Caco-2 (cell line): ENCODE measurements at regions not wholly inside any gene's neighbourhood (a gene's known extent, or its start where the extent isn't known, plus 50 kb on each side); places are given as distances from the start of the nearest gene placed in this dataset.

Experiments
- BruUV-seq: library from RNA; stranded (reverse); fragments of 400-500 nt; replicated peaks from 2 replicates; lab custom pipeline; 2021; lab: Mats Ljungman, UMichigan
- CTCF ChIA-PET: fragments of 300-600 bp; sonication (Branson Sonifier 250); formaldehyde crosslinking; loops from one replicate; lab custom pipeline; 2022; ENCODE audit warnings: antibody characterized with exemption; lab: Charles Lee
- POLR2A ChIA-PET: fragments of 300-600 bp; sonication (Branson Sonifier 250); formaldehyde crosslinking; loops from one replicate; lab custom pipeline; 2022; ENCODE audit warnings: antibody characterized with exemption; lab: Charles Lee
- DNase-seq, 2 experiments: peaks; one replicate each; pipeline versions ENCODE4 v3.0.0 to v3.0.0-alpha.2; 2020 to 2022
- H3K27me3 ChIP-seq: replicated peaks from 2 replicates; pipeline ENCODE4 v1.6.0; 2011; ENCODE audit warnings: low read length; ENCODE audit not compliant: control insufficient read depth, insufficient read depth
- H3K36me3 ChIP-seq: 2 replicates; pipeline ENCODE4 v1.5.1; 2011; ENCODE audit warnings: low read length; ENCODE audit not compliant: control insufficient read depth, insufficient read depth
- H3K4me1 ChIP-seq: fragments of 250-450 bp; sonication (Bioruptor Pico); 2 replicates; pipeline ENCODE4 v1.5.1; 2020; ENCODE audit warnings: mild to moderate bottlenecking
- H3K4me3 ChIP-seq: 2 replicates; pipeline ENCODE4 v1.5.1; 2011; ENCODE audit warnings: low read depth, mild to moderate bottlenecking, control low read depth, low read length
- H3K9me3 ChIP-seq: fragments of 250-450 bp; sonication (Bioruptor Pico); 2 replicates; pipeline ENCODE4 v1.5.1; 2020; ENCODE audit warnings: mild to moderate bottlenecking, moderate library complexity
- H3K27ac Mint-ChIP-seq: one replicate; pipeline ENCODE4 v1.8.0; 2022; ENCODE audit warnings: mixed read lengths; ENCODE audit not compliant: unreplicated experiment
- H3K27me3 Mint-ChIP-seq: one replicate; pipeline ENCODE4 v1.8.0; 2022; ENCODE audit warnings: mixed read lengths; ENCODE audit not compliant: insufficient read depth, unreplicated experiment
- H3K36me3 Mint-ChIP-seq: one replicate; pipeline ENCODE4 v1.8.0; 2022; ENCODE audit warnings: mild to moderate bottlenecking, mixed read lengths; ENCODE audit not compliant: insufficient read depth, unreplicated experiment
- H3K4me1 Mint-ChIP-seq: one replicate; pipeline ENCODE4 v1.8.0; 2022; ENCODE audit warnings: low read depth, mixed read lengths; ENCODE audit not compliant: unreplicated experiment
- H3K4me3 Mint-ChIP-seq: one replicate; pipeline ENCODE4 v1.8.0; 2022; ENCODE audit warnings: mild to moderate bottlenecking, moderate library complexity, mixed read lengths; ENCODE audit not compliant: unreplicated experiment
- H3K9me3 Mint-ChIP-seq: one replicate; pipeline ENCODE4 v1.8.0; 2022; ENCODE audit warnings: mixed read lengths; ENCODE audit not compliant: unreplicated experiment
- CTCF ChIP-seq, 2 experiments: fragments of 200-600 bp in 1 of 2; IDR thresholded peaks; 1 replicate in 1 of 2; 2 replicates in 1 of 2; pipeline versions ENCODE4 v1.5.1 to v1.8.0; 2011 to 2022; ENCODE audit warnings: antibody characterized with exemption in 1 of 2, control low read depth in 1 of 2, inconsistent platforms in 1 of 2, low read depth in 1 of 2, low read length in 1 of 2, mild to moderate bottlenecking in 1 of 2, moderate library complexity in 1 of 2; ENCODE audit not compliant: insufficient read depth in 1 of 2, severe bottlenecking in 1 of 2, unreplicated experiment in 1 of 2
- intact Hi-C: fragments of 100-400 bp; cut with micrococcal nuclease; formaldehyde crosslinking; loops from one replicate; pipeline ENCODE4 v1.10.0; 2022; ENCODE audit not compliant: unreplicated experiment

- H3K4me3 Mint-ChIP-seq, result no peak overlapping the region
- CTCF ChIA-PET, result no interaction called here
- no peaks in the 10 kb centered on the region for H3K4me1 Mint-ChIP-seq
- Histone ChIP-seq H3K27me3 (no peaks in the 10 kb centered on the region), H3K36me3 (no peaks in the 10 kb centered on the region), H3K9me3 (no peaks in the 10 kb centered on the region), H3K4me3 (no peak overlapping the region), H3K4me1 (no peaks in the 10 kb centered on the region)
- no peaks in the 10 kb centered on the region for H3K9me3 Mint-ChIP-seq
- H3K36me3 Mint-ChIP-seq, result no peaks in the 10 kb centered on the region
- DNase-seq, result no peak
- POLR2A ChIA-PET, result no interaction called here
- intact Hi-C loops, result no loop called here
- H3K27ac Mint-ChIP-seq, result no peak overlapping the region
- H3K27me3 Mint-ChIP-seq, result no peaks in the 10 kb centered on the region
- TF ChIP-seq CTCF (IDR thresholded peaks at IDR 0.05; ENCODE audit: insufficient read depth in 1 of 2, low read depth in 1 of 2, low read length in 1 of 2, severe bottlenecking in 1 of 2, unreplicated experiment in 1 of 2), result no peak
- BruUV-seq, result no TSS peak
Observed at GRCh38 chr4:134537701-134538100, 336.1 kb upstream of the PABPC4L start.

DNA sequence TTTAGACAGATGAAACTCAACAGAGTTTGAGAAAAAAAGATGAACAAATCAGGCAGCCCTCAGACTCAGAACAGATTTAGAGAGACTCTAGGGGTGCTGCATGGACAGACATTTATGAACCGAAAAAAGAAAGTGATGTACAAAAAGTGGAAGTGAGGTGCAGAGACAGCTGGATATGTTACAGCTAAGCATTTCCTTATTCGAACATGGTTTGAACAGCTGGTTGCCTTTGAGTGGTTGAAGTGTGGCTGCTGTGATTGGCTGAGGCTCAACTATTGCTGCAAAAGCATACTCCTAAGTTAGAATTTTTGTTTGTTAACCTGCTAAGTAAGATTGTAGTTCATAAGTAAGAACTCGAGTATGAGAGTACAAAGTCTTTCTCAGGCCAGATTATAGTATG is 331.5 kb upstream of the PABPC4L start:
- BruUV-seq, result no TSS peak
- no peak overlapping the region for H3K4me3 ChIP-seq
- no peak for TF ChIP-seq CTCF (IDR thresholded peaks at IDR 0.05; ENCODE audit: insufficient read depth in 1 of 2, low read depth in 1 of 2, low read length in 1 of 2, severe bottlenecking in 1 of 2, unreplicated experiment in 1 of 2)

DNA sequence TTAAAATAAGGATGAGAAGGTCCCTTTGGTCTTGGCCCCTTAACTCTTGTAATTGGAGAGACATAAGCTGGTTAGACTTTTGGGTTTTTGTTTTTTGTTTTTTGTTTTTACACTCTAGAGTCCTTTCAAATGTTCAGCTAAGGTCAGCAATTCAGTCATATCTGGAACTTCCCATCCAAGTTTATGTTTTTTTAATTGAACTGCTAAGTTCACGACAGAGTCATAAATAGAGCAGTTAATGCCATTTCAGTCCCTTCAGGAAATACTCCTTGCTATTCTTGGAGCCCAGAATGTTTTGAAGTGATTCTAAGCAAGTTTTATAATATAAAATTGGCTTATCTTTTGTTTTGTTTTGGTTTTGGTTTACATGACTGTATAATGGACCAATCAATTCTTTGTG is 329.4 kb upstream of the PABPC4L start:
- no peak for TF ChIP-seq CTCF (IDR thresholded peaks at IDR 0.05; ENCODE audit: insufficient read depth in 1 of 2, low read depth in 1 of 2, low read length in 1 of 2, severe bottlenecking in 1 of 2, unreplicated experiment in 1 of 2)
- H3K9me3 Mint-ChIP-seq, result no peaks in the 10 kb centered on the region
- CTCF ChIA-PET, result interaction anchor here (1.1 kb wide), 1 partner anchor 246 kb away, joined by 3 read pairs; no protein-coding TSS in a partner anchor
- intact Hi-C loops, result no loop called here
- H3K9me3 ChIP-seq, result no peaks in the 10 kb centered on the region
- H3K27me3 ChIP-seq, result no peaks in the 10 kb centered on the region
- H3K27me3 Mint-ChIP-seq, result no peaks in the 10 kb centered on the region
- POLR2A ChIA-PET, result no interaction called here
- no peaks in the 10 kb centered on the region for H3K36me3 ChIP-seq
- H3K4me1 Mint-ChIP-seq, result no peaks in the 10 kb centered on the region
- H3K4me3 Mint-ChIP-seq, result no peak overlapping the region
- DNase-seq, result no peak
- H3K4me1 ChIP-seq, result no peaks in the 10 kb centered on the region
- no TSS peak for BruUV-seq
- no peak overlapping the region for H3K4me3 ChIP-seq
- no peak overlapping the region for H3K27ac Mint-ChIP-seq
- no peaks in the 10 kb centered on the region for H3K36me3 Mint-ChIP-seq

More for the DNA sequence above, 331.5 kb upstream of the PABPC4L start:
- Histone ChIP-seq H3K9me3 (no peaks in the 10 kb centered on the region), H3K36me3 (no peaks in the 10 kb centered on the region), H3K27me3 (no peaks in the 10 kb centered on the region), H3K4me1 (no peaks in the 10 kb centered on the region)
- no peaks in the 10 kb centered on the region for H3K4me1 Mint-ChIP-seq
- intact Hi-C loops, result no loop called here
- no peak overlapping the region for H3K4me3 Mint-ChIP-seq
- H3K9me3 Mint-ChIP-seq, result no peaks in the 10 kb centered on the region
- CTCF ChIA-PET, result no interaction called here
- H3K27ac Mint-ChIP-seq, result no peak overlapping the region
- POLR2A ChIA-PET, result no interaction called here
- H3K36me3 Mint-ChIP-seq, result no peaks in the 10 kb centered on the region
- no peaks in the 10 kb centered on the region for H3K27me3 Mint-ChIP-seq
- DNase-seq, result no peak
